ENCODE measurements at regions not wholly inside any gene's neighbourhood (a gene's known extent, or its start where the extent isn't known, plus 50 kb on each side); places are given as distances from the start of the nearest gene placed in this dataset.

DNA sequence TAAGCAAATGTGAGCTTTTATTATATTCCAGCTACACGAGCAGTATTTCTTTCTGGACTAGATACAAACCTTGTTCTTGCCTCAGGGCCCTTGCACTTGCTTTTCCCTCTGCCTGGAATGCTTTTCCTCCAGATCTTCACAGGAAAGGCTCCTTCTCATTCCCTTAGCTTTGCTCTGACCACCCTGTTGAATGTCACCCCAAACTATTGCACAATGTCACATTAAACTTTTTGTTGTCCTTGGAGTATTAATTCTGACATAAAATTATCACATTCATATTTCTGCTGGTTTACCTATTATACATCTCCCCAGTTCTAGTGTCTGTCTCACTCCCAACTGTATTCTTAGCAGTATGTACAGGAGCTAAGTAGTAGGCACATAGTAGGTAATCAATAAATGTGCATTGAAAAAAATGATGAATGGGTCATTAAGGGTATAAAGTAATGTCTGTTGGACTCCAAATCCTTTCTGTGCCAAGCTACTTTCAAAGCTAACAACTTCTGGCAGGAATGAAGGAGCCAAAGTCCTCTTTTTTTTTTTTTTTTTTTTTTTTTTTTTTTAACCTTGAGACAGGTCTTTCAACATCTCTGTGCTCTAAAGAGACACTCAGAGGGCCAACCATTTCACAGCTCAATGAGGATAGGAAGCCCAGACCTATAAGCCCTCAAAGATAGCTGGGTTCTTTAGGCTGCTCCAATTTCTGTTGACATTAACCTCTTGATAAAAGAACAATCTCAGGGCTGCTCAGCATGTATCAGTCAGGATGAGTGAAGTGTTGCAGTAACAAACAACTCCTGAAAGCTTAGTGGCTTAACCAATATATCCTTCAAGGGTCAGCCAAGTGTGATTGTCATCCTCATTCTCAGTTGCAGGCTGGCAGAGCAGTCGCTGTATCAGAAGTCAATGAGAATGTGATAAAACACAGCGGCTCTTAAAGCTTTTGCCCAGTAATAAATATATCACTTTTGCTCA, 424.4 kb upstream of the TBX3 start:
- ATAC-seq, result no peak

DNA sequence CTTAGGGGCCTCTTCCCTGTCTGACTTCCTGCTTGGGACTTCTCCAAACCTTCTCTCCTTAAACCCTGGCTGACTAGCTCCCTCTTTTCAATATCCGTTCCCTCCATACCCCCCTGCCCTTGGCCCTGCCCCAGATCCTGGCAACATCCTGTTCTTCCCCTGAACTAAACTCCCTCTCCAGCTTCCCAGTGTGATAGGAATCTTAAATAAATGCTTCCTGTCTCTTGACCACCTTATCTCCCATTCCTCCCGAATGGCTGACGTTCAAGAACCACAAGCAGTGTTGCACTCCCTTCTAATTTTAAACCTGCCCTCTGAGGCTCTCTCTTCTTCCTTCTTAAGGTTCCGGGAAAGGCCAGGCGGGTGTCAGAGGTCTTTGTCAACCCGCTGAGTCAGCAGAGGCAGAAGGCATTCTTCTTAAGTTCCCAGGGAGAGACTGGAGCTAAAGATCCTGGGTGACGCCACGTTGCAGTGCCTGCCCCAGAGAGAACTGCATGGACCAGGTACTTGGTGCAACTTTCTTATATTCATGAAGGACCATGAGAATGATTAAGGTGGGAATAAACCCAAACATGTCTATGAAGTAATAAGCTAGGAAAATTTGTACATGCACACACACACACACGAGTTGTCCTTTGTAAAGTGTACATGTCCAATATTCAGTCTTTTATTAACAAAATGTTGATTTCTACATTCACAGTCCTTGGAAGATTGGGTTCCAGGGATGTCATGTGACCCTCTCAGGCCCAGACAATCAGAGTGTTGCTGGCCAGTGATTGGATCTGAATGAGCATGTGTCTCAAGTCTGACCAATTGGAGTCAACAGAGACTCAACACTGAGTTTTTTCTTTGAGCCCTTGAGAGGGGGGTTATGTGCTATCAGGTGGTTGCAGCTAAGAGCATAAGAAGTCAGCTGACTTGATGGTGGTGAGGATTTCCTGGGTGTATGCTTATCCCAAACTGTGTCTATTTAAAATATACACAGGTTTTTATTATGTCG, 420.2 kb upstream of the TBX3 start:
- TF ChIP-seq RARB (CRISPR knock-in tag; IDR thresholded peaks at IDR 0.05) (no peak), ISL1 (CRISPR knock-in tag; IDR thresholded peaks at IDR 0.05) (no peak), ZFP3 (CRISPR knock-in tag; IDR thresholded peaks at IDR 0.05) (no peak), ZNF70 (CRISPR knock-in tag; IDR thresholded peaks at IDR 0.05) (no peak), BACH2 (CRISPR knock-in tag; IDR thresholded peaks at IDR 0.05; ENCODE audit: borderline replicate concordance) (no peak), ZNF565 (CRISPR knock-in tag; conservative IDR thresholded peaks at IDR 0.05; ENCODE audit: low read depth) (no peak)
- TF ChIP-seq, protein P1, sequence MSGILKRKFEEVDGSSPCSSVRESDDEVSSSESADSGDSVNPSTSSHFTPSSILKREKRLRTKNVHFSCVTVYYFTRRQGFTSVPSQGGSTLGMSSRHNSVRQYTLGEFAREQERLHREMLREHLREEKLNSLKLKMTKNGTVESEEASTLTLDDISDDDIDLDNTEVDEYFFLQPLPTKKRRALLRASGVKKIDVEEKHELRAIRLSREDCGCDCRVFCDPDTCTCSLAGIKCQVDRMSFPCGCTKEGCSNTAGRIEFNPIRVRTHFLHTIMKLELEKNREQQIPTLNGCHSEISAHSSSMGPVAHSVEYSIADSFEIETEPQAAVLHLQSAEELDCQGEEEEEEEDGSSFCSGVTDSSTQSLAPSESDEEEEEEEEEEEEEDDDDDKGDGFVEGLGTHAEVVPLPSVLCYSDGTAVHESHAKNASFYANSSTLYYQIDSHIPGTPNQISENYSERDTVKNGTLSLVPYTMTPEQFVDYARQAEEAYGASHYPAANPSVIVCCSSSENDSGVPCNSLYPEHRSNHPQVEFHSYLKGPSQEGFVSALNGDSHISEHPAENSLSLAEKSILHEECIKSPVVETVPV (CRISPR knock-in tag; IDR thresholded peaks at IDR 0.05), result no peak
- TF ChIP-seq, protein P2, sequence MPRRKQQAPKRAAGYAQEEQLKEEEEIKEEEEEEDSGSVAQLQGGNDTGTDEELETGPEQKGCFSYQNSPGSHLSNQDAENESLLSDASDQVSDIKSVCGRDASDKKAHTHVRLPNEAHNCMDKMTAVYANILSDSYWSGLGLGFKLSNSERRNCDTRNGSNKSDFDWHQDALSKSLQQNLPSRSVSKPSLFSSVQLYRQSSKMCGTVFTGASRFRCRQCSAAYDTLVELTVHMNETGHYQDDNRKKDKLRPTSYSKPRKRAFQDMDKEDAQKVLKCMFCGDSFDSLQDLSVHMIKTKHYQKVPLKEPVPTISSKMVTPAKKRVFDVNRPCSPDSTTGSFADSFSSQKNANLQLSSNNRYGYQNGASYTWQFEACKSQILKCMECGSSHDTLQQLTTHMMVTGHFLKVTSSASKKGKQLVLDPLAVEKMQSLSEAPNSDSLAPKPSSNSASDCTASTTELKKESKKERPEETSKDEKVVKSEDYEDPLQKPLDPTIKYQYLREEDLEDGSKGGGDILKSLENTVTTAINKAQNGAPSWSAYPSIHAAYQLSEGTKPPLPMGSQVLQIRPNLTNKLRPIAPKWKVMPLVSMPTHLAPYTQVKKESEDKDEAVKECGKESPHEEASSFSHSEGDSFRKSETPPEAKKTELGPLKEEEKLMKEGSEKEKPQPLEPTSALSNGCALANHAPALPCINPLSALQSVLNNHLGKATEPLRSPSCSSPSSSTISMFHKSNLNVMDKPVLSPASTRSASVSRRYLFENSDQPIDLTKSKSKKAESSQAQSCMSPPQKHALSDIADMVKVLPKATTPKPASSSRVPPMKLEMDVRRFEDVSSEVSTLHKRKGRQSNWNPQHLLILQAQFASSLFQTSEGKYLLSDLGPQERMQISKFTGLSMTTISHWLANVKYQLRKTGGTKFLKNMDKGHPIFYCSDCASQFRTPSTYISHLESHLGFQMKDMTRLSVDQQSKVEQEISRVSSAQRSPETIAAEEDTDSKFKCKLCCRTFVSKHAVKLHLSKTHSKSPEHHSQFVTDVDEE (CRISPR knock-in tag; IDR thresholded peaks at IDR 0.05), result 0 out of 2 replicates have a peak, but pooled peaks have one; percentile 22
- ATAC-seq, result no peak

More for the DNA sequence above, 424.4 kb upstream of the TBX3 start:
- TF ChIP-seq, protein P3, sequence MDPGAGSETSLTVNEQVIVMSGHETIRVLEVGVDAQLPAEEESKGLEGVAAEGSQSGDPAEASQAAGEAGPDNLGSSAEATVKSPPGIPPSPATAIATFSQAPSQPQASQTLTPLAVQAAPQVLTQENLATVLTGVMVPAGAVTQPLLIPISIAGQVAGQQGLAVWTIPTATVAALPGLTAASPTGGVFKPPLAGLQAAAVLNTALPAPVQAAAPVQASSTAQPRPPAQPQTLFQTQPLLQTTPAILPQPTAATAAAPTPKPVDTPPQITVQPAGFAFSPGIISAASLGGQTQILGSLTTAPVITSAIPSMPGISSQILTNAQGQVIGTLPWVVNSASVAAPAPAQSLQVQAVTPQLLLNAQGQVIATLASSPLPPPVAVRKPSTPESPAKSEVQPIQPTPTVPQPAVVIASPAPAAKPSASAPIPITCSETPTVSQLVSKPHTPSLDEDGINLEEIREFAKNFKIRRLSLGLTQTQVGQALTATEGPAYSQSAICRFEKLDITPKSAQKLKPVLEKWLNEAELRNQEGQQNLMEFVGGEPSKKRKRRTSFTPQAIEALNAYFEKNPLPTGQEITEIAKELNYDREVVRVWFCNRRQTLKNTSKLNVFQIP (CRISPR knock-in tag; IDR thresholded peaks at IDR 0.05; ENCODE audit: borderline replicate concordance, low read depth), result no peak
- TF ChIP-seq ISL1 (CRISPR knock-in tag; IDR thresholded peaks at IDR 0.05), result no peak
- no peak for TF ChIP-seq ZFP3 (CRISPR knock-in tag; IDR thresholded peaks at IDR 0.05)
- no peak for TF ChIP-seq OSR1 (CRISPR knock-in tag; IDR thresholded peaks at IDR 0.05)
- no peak for TF ChIP-seq RARB (CRISPR knock-in tag; IDR thresholded peaks at IDR 0.05)
- TF ChIP-seq CSDC2 (CRISPR knock-in tag; IDR thresholded peaks at IDR 0.05), result no peak
- no peak for TF ChIP-seq GLIS3 (CRISPR knock-in tag; IDR thresholded peaks at IDR 0.05)
- no peak for TF ChIP-seq ARNTL (CRISPR knock-in tag; IDR thresholded peaks at IDR 0.05; ENCODE audit: borderline replicate concordance, low read depth)
- TF ChIP-seq, protein P4, sequence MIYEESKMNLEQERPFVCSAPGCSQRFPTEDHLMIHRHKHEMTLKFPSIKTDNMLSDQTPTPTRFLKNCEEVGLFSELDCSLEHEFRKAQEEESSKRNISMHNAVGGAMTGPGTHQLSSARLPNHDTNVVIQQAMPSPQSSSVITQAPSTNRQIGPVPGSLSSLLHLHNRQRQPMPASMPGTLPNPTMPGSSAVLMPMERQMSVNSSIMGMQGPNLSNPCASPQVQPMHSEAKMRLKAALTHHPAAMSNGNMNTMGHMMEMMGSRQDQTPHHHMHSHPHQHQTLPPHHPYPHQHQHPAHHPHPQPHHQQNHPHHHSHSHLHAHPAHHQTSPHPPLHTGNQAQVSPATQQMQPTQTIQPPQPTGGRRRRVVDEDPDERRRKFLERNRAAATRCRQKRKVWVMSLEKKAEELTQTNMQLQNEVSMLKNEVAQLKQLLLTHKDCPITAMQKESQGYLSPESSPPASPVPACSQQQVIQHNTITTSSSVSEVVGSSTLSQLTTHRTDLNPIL (CRISPR knock-in tag; IDR thresholded peaks at IDR 0.05; ENCODE audit: low read depth), result no peak
- no peak for TF ChIP-seq ZNF8 (CRISPR knock-in tag; IDR thresholded peaks at IDR 0.05)
- TF ChIP-seq, protein P2 (CRISPR knock-in tag; IDR thresholded peaks at IDR 0.05), result no peak
- TF ChIP-seq ZNF70 (CRISPR knock-in tag; IDR thresholded peaks at IDR 0.05), result no peak
- TF ChIP-seq PPARA (CRISPR knock-in tag; IDR thresholded peaks at IDR 0.05; ENCODE audit: borderline replicate concordance), result no peak
- TF ChIP-seq TOX (CRISPR knock-in tag; IDR thresholded peaks at IDR 0.05; ENCODE audit: borderline replicate concordance), result no peak
- no peak for TF ChIP-seq SNAI2 (CRISPR knock-in tag; IDR thresholded peaks at IDR 0.05)
- TF ChIP-seq ESRRG (CRISPR knock-in tag; IDR thresholded peaks at IDR 0.05), result no peak
- no peak for TF ChIP-seq ZNF565 (CRISPR knock-in tag; conservative IDR thresholded peaks at IDR 0.05; ENCODE audit: low read depth)
- no peak for TF ChIP-seq TCF4 (CRISPR knock-in tag; IDR thresholded peaks at IDR 0.05; ENCODE audit: borderline replicate concordance)
- TF ChIP-seq, protein P1 (CRISPR knock-in tag; IDR thresholded peaks at IDR 0.05), result no peak
